ENCODE measurements at regions not wholly inside any gene's neighbourhood (a gene's known extent, or its start where the extent isn't known, plus 50 kb on each side); places are given as distances from the start of the nearest gene placed in this dataset.

DNA sequence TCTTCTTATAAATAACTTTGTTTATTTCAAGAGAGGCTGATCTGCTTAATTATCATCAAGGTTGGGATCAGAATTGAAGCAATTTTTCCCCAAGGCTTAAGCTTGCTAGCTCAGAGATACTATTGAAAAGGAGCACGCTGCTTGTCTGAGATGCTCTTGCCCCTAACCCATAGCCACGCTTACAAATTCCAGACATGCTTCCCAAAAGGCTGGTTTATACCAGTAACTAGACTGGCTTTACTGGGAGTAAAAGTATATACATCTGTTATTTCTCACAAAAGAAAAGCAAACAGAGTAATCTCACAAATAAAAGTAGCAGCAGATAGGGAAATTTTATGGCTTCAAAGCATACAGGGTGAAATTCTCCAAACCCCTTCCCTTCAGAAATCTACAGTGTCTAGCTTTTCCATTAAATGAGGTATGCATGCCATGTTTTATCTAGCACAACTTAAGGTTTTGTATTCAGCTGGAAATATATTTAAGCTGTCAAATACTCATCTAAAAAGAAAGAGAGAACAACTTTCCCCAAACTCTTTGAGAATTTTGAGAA lies 163.2 kb upstream of the TRPC7 start:
- no peak overlapping the region for H3K4me3 Mint-ChIP-seq
- intact Hi-C loops (cut with micrococcal nuclease) = no loop called here
- H3K36me3 Mint-ChIP-seq (ENCODE audit: low read depth) = no peaks in the 10 kb centered on the region
- H3K4me1 Mint-ChIP-seq (ENCODE audit: low read depth) = no peaks in the 10 kb centered on the region
- H3K9me3 Mint-ChIP-seq = no peaks in the 10 kb centered on the region
- no peaks in the 10 kb centered on the region for H3K27me3 Mint-ChIP-seq
- no peak overlapping the region for H3K27ac Mint-ChIP-seq

DNA sequence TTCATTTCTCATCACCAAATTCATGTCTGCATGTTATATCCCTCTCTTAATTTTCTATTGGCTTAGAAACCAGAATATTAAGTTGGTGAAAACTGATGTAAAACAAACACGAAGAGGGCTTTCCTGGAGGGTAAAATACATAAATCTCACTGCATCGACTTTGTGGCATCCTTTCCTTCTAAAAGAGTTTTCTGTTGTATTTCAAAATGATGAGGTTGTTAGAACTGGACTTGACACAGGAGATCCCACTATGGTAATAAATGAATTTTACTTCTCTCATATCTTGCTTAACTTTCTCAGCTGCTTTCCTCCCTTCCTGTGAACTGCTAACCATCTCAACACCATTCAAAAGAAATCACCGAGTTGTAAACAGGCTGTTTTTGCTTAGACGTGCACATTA lies 162.0 kb upstream of the TRPC7 start:
- Mint-ChIP-seq H3K27me3 (no peaks in the 10 kb centered on the region), H3K36me3 (ENCODE audit: low read depth) (no peaks in the 10 kb centered on the region), H3K4me1 (ENCODE audit: low read depth) (no peaks in the 10 kb centered on the region), H3K9me3 (no peaks in the 10 kb centered on the region), H3K4me3 (no peak overlapping the region), H3K27ac (no peak overlapping the region)
- intact Hi-C loops (cut with micrococcal nuclease) = no loop called here

DNA sequence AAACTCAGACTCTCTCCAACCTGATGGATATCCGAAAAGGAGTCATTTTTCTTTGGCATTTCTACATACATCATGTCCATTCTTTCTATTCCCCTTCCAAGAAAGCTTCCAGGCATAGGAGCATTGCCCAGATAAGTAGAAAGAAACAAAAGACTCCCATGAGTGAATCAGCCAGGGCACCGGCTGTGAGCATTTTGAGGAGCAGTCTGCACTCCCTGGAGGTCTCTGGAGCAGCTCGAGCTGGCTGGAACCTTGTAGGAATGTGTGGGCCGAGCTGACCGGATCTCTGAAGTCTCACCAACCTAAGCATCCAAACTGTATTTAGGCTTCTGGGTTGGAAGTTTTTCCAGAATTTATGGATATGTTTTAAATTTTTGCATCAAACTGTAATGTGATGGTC lies 161.4 kb upstream of the TRPC7 start:
- intact Hi-C loops (cut with micrococcal nuclease) = no loop called here
- H3K4me3 Mint-ChIP-seq = no peak overlapping the region
- no peak overlapping the region for H3K27ac Mint-ChIP-seq
- H3K36me3 Mint-ChIP-seq (ENCODE audit: low read depth) = no peaks in the 10 kb centered on the region
- H3K9me3 Mint-ChIP-seq = no peaks in the 10 kb centered on the region
- H3K27me3 Mint-ChIP-seq = no peaks in the 10 kb centered on the region
- H3K4me1 Mint-ChIP-seq (ENCODE audit: low read depth) = no peaks in the 10 kb centered on the region

DNA sequence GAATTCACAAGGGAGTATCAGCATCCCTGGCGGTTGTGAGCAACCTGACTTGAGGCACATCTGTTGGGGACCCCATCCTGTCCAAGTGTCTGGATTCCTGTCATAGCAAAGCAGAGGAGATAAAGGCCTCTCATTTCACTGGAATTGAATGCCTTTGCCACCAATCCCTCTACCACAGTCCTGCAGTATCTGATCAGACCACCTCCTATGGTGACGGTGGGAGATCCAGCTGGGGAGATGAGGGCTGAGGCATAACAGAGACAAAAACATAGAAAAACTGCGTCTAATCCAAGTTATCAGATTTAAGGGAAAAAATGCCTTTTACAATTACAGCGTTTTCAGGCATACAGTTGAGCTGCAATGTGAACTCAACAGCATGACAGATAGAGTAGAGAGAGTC lies 160.7 kb upstream of the TRPC7 start:
- Mint-ChIP-seq H3K27ac (no peak overlapping the region), H3K4me1 (ENCODE audit: low read depth) (no peaks in the 10 kb centered on the region), H3K4me3 (no peak overlapping the region), H3K36me3 (ENCODE audit: low read depth) (no peaks in the 10 kb centered on the region), H3K27me3 (no peaks in the 10 kb centered on the region), H3K9me3 (no peaks in the 10 kb centered on the region)
- intact Hi-C loops (cut with micrococcal nuclease) = no loop called here

DNA sequence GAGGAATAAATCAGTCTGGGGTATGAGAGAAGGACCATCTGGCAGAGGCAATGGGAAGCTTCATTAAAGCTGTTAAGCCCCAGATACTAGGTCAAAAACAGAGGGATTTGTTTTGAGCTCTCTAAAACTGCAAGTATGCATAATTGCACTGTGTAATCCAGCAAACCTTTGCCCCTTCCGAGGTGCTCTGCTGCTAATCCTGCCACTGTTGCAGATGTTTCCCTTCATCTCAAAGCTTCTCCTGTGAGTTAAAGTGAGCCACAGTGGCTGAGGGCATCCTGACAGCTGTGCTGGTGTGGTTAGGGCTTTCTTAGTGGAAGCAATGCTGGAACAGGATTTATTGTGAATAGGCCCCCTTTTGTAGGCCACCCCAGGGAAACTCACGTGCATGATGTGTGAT lies 160.3 kb upstream of the TRPC7 start:
- intact Hi-C loops (cut with micrococcal nuclease) = no loop called here
- Mint-ChIP-seq H3K36me3 (ENCODE audit: low read depth) (no peaks in the 10 kb centered on the region), H3K4me1 (ENCODE audit: low read depth) (no peaks in the 10 kb centered on the region), H3K9me3 (no peaks in the 10 kb centered on the region), H3K4me3 (no peak overlapping the region), H3K27ac (no peak overlapping the region), H3K27me3 (no peaks in the 10 kb centered on the region)

DNA sequence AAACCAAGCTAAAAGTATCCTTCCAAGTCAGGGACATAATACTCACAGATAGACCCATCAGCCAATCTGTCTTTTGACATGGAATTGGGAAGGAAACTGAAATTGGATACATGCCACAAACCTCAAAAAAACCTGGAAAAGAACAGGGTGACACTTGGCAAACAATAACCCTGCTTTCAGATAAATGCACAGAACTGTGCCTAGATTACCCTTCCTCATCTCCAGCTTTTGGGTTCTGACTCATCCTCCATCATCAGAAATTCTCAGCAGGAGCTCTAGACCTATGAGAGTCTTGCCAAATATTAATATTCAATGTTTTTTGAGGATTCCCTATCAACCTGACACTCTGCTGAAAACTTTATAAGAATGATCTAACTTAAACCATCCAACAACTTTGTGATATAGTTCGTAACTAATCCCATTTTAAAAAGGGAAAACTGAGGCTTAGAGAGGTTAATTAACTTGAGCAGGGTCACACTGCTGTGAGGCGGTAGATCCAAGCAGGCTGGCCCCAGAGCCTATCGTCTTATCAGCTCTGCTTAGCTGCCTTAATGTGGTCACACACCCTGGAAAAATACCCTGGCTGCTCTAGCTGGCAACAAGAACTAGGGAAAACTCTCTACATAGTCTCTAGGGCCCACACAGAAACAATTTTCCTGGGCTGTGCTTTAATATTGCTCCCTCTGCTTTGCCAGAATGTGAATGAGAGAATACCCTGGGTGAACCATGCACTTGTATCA lies 157.0 kb upstream of the TRPC7 start:
- Mint-ChIP-seq H3K4me3 (no peak overlapping the region), H3K9me3 (no peaks in the 10 kb centered on the region), H3K4me1 (ENCODE audit: low read depth) (no peaks in the 10 kb centered on the region), H3K27me3 (no peaks in the 10 kb centered on the region), H3K36me3 (ENCODE audit: low read depth) (no peaks in the 10 kb centered on the region), H3K27ac (no peak overlapping the region)
- intact Hi-C loops (cut with micrococcal nuclease) = no loop called here

DNA sequence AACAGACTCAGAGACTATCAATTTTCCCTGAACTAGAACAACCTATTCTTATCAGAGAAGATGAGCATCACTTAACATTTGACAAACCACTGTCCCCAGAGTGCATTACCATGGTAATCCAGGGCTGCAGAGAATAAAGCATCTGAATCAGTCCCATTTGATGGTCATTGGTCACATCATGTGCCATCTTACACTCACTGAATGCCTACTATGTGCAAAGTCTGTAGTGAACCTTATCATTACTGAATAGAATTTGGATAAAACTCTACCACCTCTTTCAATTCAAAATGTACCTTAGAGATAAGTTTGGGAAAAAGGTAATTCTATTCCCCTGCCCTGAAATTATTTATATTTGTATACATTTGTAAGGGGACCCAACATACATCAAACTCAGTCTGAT lies 156.4 kb upstream of the TRPC7 start:
- intact Hi-C loops (cut with micrococcal nuclease) = no loop called here
- H3K27ac Mint-ChIP-seq = no peak overlapping the region
- no peaks in the 10 kb centered on the region for H3K36me3 Mint-ChIP-seq (ENCODE audit: low read depth)
- no peak overlapping the region for H3K4me3 Mint-ChIP-seq
- H3K27me3 Mint-ChIP-seq = no peaks in the 10 kb centered on the region
- H3K4me1 Mint-ChIP-seq (ENCODE audit: low read depth) = no peaks in the 10 kb centered on the region
- no peaks in the 10 kb centered on the region for H3K9me3 Mint-ChIP-seq

DNA sequence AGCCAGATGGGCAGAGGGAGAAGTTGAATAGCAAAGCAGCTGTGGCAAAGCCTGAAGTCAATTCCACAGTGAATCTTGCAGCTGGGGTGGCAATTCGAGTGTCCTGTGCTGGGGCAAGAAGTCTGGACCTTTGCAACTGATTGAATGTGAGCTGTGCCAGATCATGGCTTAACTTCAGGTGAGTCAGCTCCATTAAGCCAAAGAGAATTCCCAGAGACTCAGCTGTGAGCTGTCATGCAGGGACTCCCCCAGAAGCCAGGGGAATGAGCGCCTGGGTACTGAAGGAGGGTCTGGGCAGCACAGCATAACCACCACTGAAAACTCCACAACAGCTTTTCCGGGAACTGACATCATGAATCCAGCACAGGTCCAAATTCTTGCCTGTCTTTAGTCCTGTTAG lies 153.5 kb upstream of the TRPC7 start:
- H3K4me3 Mint-ChIP-seq = no peak overlapping the region

DNA sequence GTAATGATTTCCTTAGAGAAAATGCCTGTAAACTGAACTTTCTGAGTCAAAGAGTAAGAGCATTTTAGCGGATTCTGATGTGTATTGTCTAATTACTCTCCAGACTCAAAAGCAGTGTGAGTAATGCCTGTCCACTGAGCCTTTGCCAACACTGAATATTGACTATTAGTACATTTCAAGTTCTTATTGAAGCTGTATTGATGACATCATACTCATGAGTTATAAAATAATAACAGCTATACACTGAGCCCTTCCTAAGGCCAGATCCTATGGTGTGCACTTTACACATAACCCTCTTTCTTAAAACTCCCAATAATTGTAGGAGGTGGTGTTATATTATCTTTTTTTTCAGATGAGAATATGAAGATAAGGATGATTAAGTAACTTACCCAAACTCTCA lies 152.8 kb upstream of the TRPC7 start:
- Mint-ChIP-seq H3K27ac (no peak overlapping the region), H3K4me1 (ENCODE audit: low read depth) (no peaks in the 10 kb centered on the region), H3K36me3 (ENCODE audit: low read depth) (no peaks in the 10 kb centered on the region), H3K4me3 (no peak overlapping the region), H3K27me3 (no peaks in the 10 kb centered on the region), H3K9me3 (no peaks in the 10 kb centered on the region)
- intact Hi-C loops (cut with micrococcal nuclease) = no loop called here

More for the DNA sequence above, 153.5 kb upstream of the TRPC7 start:
- H3K36me3 Mint-ChIP-seq (ENCODE audit: low read depth) = no peaks in the 10 kb centered on the region
- H3K27me3 Mint-ChIP-seq = no peaks in the 10 kb centered on the region
- H3K27ac Mint-ChIP-seq = no peak overlapping the region
- intact Hi-C loops (cut with micrococcal nuclease) = no loop called here
- no peaks in the 10 kb centered on the region for H3K4me1 Mint-ChIP-seq (ENCODE audit: low read depth)
- no peaks in the 10 kb centered on the region for H3K9me3 Mint-ChIP-seq

DNA sequence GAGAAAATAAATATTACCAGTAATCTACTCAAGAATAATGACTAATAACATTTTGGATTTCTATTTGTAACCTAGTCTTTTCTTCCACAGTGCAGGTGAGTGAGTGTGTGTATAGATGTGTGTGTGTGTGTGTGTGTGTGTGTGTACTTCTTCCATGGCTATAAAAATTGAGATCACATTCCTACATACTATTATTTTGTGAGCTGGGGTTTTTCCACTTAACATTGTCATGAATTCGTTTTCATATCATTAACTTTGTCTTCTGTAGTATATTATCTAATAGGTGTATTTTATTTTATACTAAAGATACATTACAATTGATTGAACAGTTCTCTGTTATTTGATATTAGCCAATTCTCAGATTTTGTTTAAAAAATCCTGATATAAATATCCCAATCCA lies 152.4 kb upstream of the TRPC7 start:
- H3K36me3 Mint-ChIP-seq (ENCODE audit: low read depth) = no peaks in the 10 kb centered on the region
- H3K4me3 Mint-ChIP-seq = no peak overlapping the region
- intact Hi-C loops (cut with micrococcal nuclease) = no loop called here
- no peaks in the 10 kb centered on the region for H3K27me3 Mint-ChIP-seq
- H3K27ac Mint-ChIP-seq = no peak overlapping the region
- H3K9me3 Mint-ChIP-seq = no peaks in the 10 kb centered on the region
- H3K4me1 Mint-ChIP-seq (ENCODE audit: low read depth) = no peaks in the 10 kb centered on the region

DNA sequence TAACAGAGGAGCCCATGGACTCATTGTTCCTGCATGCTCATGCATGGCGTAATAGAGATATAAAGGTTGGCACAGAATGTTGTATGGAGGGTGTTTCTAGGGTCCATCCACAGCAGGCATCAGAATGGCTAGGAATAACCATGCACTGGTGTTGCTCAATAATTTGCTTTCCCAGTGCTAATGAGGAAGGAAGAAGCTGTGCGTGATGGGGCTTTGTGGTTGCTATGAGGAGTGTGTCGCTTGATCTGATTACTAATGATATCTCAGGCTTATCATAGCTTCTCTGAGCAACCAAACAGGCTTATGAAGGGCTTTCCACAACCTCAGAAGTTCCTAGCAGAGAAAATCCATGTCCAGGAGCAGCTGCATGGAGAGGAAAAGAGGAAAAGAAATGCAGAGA lies 151.3 kb upstream of the TRPC7 start:
- Mint-ChIP-seq H3K27me3 (no peaks in the 10 kb centered on the region), H3K9me3 (no peaks in the 10 kb centered on the region), H3K27ac (no peak overlapping the region), H3K4me3 (no peak overlapping the region), H3K36me3 (ENCODE audit: low read depth) (no peaks in the 10 kb centered on the region), H3K4me1 (ENCODE audit: low read depth) (no peaks in the 10 kb centered on the region)
- intact Hi-C loops (cut with micrococcal nuclease) = no loop called here

DNA sequence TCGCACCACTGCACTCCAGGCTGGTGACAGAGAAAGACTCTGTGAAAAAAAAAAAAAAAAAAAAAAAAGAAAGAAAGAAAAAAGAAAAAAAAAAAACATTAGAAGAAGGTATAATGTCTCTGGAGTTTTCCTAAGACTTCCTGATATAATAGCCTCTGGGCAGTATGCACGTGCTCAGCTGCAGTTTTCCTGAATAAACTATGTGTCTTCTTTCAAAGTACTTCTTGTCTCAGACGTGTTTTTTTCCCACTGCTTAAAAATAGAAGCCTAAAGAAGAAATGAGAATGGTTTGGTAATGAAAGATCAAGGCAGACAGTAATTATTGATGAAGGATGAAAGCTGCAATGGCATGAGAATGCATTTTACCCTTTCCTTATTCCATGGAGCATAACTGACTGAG lies 148.1 kb upstream of the TRPC7 start:
- no peaks in the 10 kb centered on the region for H3K9me3 Mint-ChIP-seq

DNA sequence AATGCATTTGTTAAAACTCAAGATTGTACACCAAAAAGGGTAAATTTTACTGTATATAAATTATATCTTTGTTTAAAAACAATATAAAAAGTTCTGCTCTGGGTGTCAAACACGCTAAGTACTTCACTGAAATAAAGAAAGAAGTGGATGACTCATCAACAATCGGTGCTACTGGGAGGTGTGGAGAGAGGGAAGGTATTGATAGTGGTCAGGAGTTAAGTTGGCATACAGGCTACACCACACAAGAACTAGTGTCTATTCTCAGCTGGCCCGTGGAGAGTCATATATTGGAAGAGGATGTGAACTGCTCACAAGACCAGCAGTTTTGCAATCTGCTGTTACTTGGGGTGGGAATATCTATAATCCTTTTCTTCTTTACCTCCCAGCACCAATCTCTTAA lies 145.7 kb upstream of the TRPC7 start:
- Mint-ChIP-seq H3K27ac (no peak overlapping the region), H3K4me1 (ENCODE audit: low read depth) (no peaks in the 10 kb centered on the region), H3K27me3 (no peaks in the 10 kb centered on the region), H3K4me3 (no peak overlapping the region), H3K9me3 (no peaks in the 10 kb centered on the region), H3K36me3 (ENCODE audit: low read depth) (no peaks in the 10 kb centered on the region)
- intact Hi-C loops (cut with micrococcal nuclease) = no loop called here

More for the DNA sequence above, 148.1 kb upstream of the TRPC7 start:
- intact Hi-C loops (cut with micrococcal nuclease) = no loop called here
- Mint-ChIP-seq H3K4me1 (ENCODE audit: low read depth) (no peaks in the 10 kb centered on the region), H3K36me3 (ENCODE audit: low read depth) (no peaks in the 10 kb centered on the region), H3K27ac (no peak overlapping the region), H3K27me3 (no peaks in the 10 kb centered on the region), H3K4me3 (no peak overlapping the region)

DNA sequence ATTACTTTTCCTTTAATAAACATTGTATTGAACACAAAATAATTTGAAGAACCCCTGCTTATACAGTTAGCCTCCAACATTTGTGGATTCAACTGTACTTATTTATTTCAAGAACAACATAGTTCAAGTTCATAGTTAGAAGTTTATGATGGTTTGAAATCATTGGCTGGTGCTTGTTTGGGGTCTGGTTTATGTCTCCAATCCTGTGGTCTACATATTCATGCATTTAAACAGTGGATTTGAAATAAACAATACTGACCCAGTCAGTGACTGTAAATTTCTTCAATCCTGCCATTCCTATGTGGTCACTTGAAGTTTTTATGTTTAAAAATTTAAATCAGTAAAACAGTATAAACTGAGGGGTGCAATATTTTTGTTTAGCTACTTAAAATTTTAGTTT lies 145.1 kb upstream of the TRPC7 start:
- H3K27me3 Mint-ChIP-seq = no peaks in the 10 kb centered on the region
- intact Hi-C loops (cut with micrococcal nuclease) = no loop called here
- no peaks in the 10 kb centered on the region for H3K9me3 Mint-ChIP-seq
- no peak overlapping the region for H3K27ac Mint-ChIP-seq
- H3K4me3 Mint-ChIP-seq = no peak overlapping the region
- H3K4me1 Mint-ChIP-seq (ENCODE audit: low read depth) = no peaks in the 10 kb centered on the region
- no peaks in the 10 kb centered on the region for H3K36me3 Mint-ChIP-seq (ENCODE audit: low read depth)

DNA sequence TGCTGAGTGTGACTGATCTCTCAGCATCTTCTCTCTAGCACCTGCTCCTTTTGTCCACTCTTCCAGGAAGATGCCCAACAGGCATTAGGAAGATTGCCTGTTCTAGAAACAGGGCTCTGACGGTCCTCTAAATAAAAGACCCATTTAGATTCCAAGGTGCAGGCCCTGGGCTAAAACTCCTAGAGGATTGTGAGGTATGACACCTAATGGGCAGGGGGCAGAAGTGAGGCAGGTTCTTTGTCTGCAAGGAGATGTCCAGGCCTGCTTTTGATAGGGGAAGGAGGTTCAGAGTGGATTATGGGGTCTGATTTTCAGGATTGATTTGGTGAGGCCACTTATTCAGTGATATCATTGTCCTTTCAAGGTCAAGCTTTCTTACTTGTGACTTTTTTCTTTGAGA lies 140.8 kb upstream of the TRPC7 start:
- intact Hi-C loops (cut with micrococcal nuclease) = no loop called here
- Mint-ChIP-seq H3K36me3 (ENCODE audit: low read depth) (no peaks in the 10 kb centered on the region), H3K9me3 (peaks cover 2% of the 10 kb centered on the region), H3K27me3 (no peaks in the 10 kb centered on the region), H3K4me3 (no peak overlapping the region), H3K4me1 (ENCODE audit: low read depth) (no peaks in the 10 kb centered on the region), H3K27ac (no peak overlapping the region)

Data from dendritic cell treated with granulocyte-macrophage colony-stimulating factor and Interleukin-4, amounts not matched to agents 40 ng/mL and 50 ng/mL, for 4 days (primary cell).